K562 (cell line): ENCODE measurements at regions not wholly inside any gene's neighbourhood (a gene's known extent, or its start where the extent isn't known, plus 50 kb on each side); places are given as distances from the start of the nearest gene placed in this dataset.

ENCODE experiments used
- ATAC-seq: fragments of 200-7000 bp; cut with Tn5 transposase; 3 replicates; pipeline ENCODE4 v1.9.1; 2020; ENCODE audit warnings: moderate library complexity
- BruUV-seq: library from RNA; stranded (reverse); fragments of 400-500 nt; replicated peaks from 2 replicates; lab custom pipeline; 2021; lab: Mats Ljungman, UMichigan
- CTCF ChIA-PET: fragments of 300-600 bp; formaldehyde crosslinking; extraction: SDS; loops from one replicate; lab custom pipeline; 2021; ENCODE audit warnings: low intra/inter-chr PET ratio; lab: Yijun Ruan, JAX
- POLR2A ChIA-PET: fragments of 300-600, 350-650 bp; sonication (Branson Sonifier 250); formaldehyde crosslinking; extraction: SDS; loops from one replicate; lab custom pipeline; 2021; ENCODE audit warnings: antibody characterized with exemption, inconsistent platforms; lab: Yijun Ruan, JAX
- DNase-seq, 4 experiments: peaks; one replicate each; pipeline versions ENCODE4 v3.0.0 to v3.0.0-alpha.2; 2011 to 2018; ENCODE audit warnings: low spot score in 3 of 4, mixed read lengths in 3 of 4; ENCODE audit errors: extremely low read depth in 1 of 4
- FAIRE-seq: peaks from 2 replicates; lab custom pipeline; 2011; peaks lifted over from hg19 to GRCh38; lab: Jason Lieb, UNC
- H2AFZ ChIP-seq: 2 replicates; pipeline ENCODE4 v1.6.0; 2011; ENCODE audit warnings: low read depth, low read length, control low read depth, inconsistent platforms
- H3K27ac ChIP-seq: fragments of 200-600 bp; 3 replicates; pipeline ENCODE4 v1.8.0; 2011; ENCODE audit warnings: low read depth, mild to moderate bottlenecking, control low read depth, inconsistent platforms, low read length, moderate library complexity, mixed read lengths; ENCODE audit errors: extremely low read depth
- H3K27me3 ChIP-seq, 2 experiments: fragments of 300-600 bp in 1 of 2; 2 replicates in 1 of 2; 3 replicates in 1 of 2; pipeline versions ENCODE4 v1.6.0 to v1.8.0; 2011; ENCODE audit warnings: inconsistent platforms in 2 of 2, low read length in 2 of 2, mild to moderate bottlenecking in 1 of 2, mixed read lengths in 1 of 2, moderate library complexity in 1 of 2; ENCODE audit not compliant: control insufficient read depth in 2 of 2, insufficient read depth in 2 of 2
- H3K36me3 ChIP-seq: fragments of 300-600 bp; 3 replicates; pipeline ENCODE4 v1.8.0; 2011; ENCODE audit warnings: mild to moderate bottlenecking, low read length, inconsistent platforms; ENCODE audit not compliant: control insufficient read depth, insufficient read depth
- H3K4me1 ChIP-seq, 2 experiments: fragments of 200-600 bp in 1 of 2; replicated peaks in 1 of 2; 2 replicates in 1 of 2; 3 replicates in 1 of 2; pipeline versions ENCODE4 v1.5.1 to v1.8.0; 2011; ENCODE audit warnings: inconsistent platforms in 2 of 2, low read length in 2 of 2, mild to moderate bottlenecking in 1 of 2, mixed read lengths in 1 of 2, moderate library complexity in 1 of 2; ENCODE audit not compliant: control insufficient read depth in 2 of 2, insufficient read depth in 2 of 2
- H3K4me2 ChIP-seq: 2 replicates; pipeline ENCODE4 v1.6.1; 2011; ENCODE audit warnings: low read length, control low read depth, inconsistent platforms, mixed read lengths; ENCODE audit not compliant: insufficient read depth
- H3K4me3 ChIP-seq: fragments of 200-600 bp; sonication (generic), shearing (Covaris generic); 2 replicates; pipeline ENCODE4 v1.5.1; 2016; ENCODE audit warnings: control low read depth, inconsistent platforms
- H3K79me2 ChIP-seq: fragments of 200-600 bp; 3 replicates; pipeline ENCODE4 v1.8.0; 2011; ENCODE audit warnings: low read length, inconsistent platforms; ENCODE audit not compliant: control insufficient read depth, insufficient read depth
- H3K9ac ChIP-seq, 2 experiments: 2 replicates each; pipeline versions ENCODE4 v1.6.0 to v1.6.1; 2011; ENCODE audit warnings: low read depth in 2 of 2, low read length in 2 of 2, control low read depth in 1 of 2, inconsistent platforms in 1 of 2, mild to moderate bottlenecking in 1 of 2, mixed read lengths in 1 of 2; ENCODE audit not compliant: insufficient read depth in 1 of 2
- H3K9me1 ChIP-seq: one replicate; pipeline ENCODE4 v1.6.0; 2011; ENCODE audit warnings: inconsistent platforms, mild to moderate bottlenecking, low read length, moderate library complexity; ENCODE audit not compliant: control insufficient read depth, insufficient read depth
- H3K9me3 ChIP-seq: replicated peaks from 2 replicates; pipeline ENCODE4 v1.5.1; 2011; ENCODE audit warnings: low read depth, low read length, inconsistent platforms; ENCODE audit not compliant: control insufficient read depth, insufficient read depth
- H4K20me1 ChIP-seq: replicated peaks from 2 replicates; pipeline ENCODE4 v1.6.1; 2011; ENCODE audit warnings: low read length, inconsistent platforms, mixed read lengths; ENCODE audit not compliant: control insufficient read depth, insufficient read depth
- ILF3 ChIP-seq: fragments of 450-650 bp; IDR thresholded peaks from 2 replicates; pipeline ENCODE4 v1.6.1; 2018; ENCODE audit warnings: antibody characterized with exemption, mild to moderate bottlenecking, moderate library complexity, borderline replicate concordance
- ILK ChIP-seq: fragments of 450-650 bp; IDR thresholded peaks from 2 replicates; pipeline ENCODE4 v1.6.1; 2016; ENCODE audit warnings: missing genetic modification characterization, low read depth, mild to moderate bottlenecking, missing compliant biosample characterization, moderate library complexity, borderline replicate concordance
- MBD2 ChIP-seq: sonication (generic); IDR thresholded peaks from 2 replicates; pipeline ENCODE4 v1.6.1; 2016; ENCODE audit warnings: low read depth, borderline replicate concordance
- MCM7 ChIP-seq, 2 experiments: fragments of 450-650 bp; IDR thresholded peaks; 2 replicates each; pipeline ENCODE4 v1.6.1; 2016 to 2018
- NFIX ChIP-seq: fragments of 250-450 bp; sonication (Bioruptor Pico); IDR thresholded peaks from 2 replicates; pipeline ENCODE4 v1.4.0; 2020; ENCODE audit warnings: low read depth, mild to moderate bottlenecking, moderate library complexity
- PATZ1 ChIP-seq: fragments of 250-450 bp; sonication (Bioruptor Pico); IDR thresholded peaks from 2 replicates; pipeline ENCODE4 v1.5.0; 2020; ENCODE audit warnings: mild to moderate bottlenecking, borderline replicate concordance
- POLR2A ChIP-seq: fragments of 450-650 bp; conservative IDR thresholded peaks from 2 replicates; pipeline ENCODE4 v1.6.1; 2016
- RFX7 ChIP-seq: fragments of 250-450 bp; sonication (Bioruptor Pico); IDR thresholded peaks from 2 replicates; pipeline ENCODE4 v1.5.1; 2021; ENCODE audit warnings: mild to moderate bottlenecking
- SAFB ChIP-seq: fragments of 200-400 bp; formaldehyde crosslinking; IDR thresholded peaks from 2 replicates; pipeline ENCODE4 v1.6.1; 2017; ENCODE audit warnings: low read depth, low read length, borderline replicate concordance
- TFAM ChIP-seq: fragments of 250-450 bp; sonication (Bioruptor Pico); conservative IDR thresholded peaks from 2 replicates; pipeline ENCODE4 v1.5.0; 2021; ENCODE audit warnings: mild to moderate bottlenecking, moderate library complexity
- THRA ChIP-seq: fragments of 450-650 bp; IDR thresholded peaks from 2 replicates; pipeline ENCODE4 v1.6.1; 2017; ENCODE audit warnings: mild to moderate bottlenecking, moderate library complexity
- THRB ChIP-seq: fragments of 450-650 bp; formaldehyde crosslinking; conservative IDR thresholded peaks from 2 replicates; pipeline ENCODE4 v1.4.0; 2022; ENCODE audit warnings: mild to moderate bottlenecking, missing genetic modification characterization
- ZNF140 ChIP-seq: fragments of 250-450 bp; sonication (Bioruptor Pico); IDR thresholded peaks from 2 replicates; pipeline ENCODE4 v1.8.0; 2021; ENCODE audit warnings: moderate library complexity, mild to moderate bottlenecking, inconsistent platforms
- WGBS: fragments of 100-300 bp; shearing (Covaris generic); methylation state at CpG from one replicate; pipeline ENCODE4 v1.1.6; 2016; ENCODE audit warnings: low coverage, mixed read lengths; ENCODE audit not compliant: insufficient coverage; ENCODE audit errors: missing lambda C conversion rate; 5-methylcytosine and 5-hydroxymethylcytosine counted together
- in situ Hi-C: fragments of 300-500 bp; cut with MboI; formaldehyde crosslinking; loops from 4 replicates; pipeline ENCODE4 v1.15.0; 2018; ENCODE audit warnings: inconsistent platforms, mixed read lengths
- intact Hi-C: fragments of 100-400 bp; cut with micrococcal nuclease; formaldehyde crosslinking; loops from 2 replicates; pipeline ENCODE4 v1.14.2; 2022

GRCh38 chr2:167438206-167438605 lies 549.9 kb downstream of the XIRP2 start:
- ChIA-PET CTCF (no interaction called here), POLR2A (no interaction called here)
- H3K36me3 ChIP-seq = no peaks in the 10 kb centered on the region
- no peak overlapping the region for H2AFZ ChIP-seq
- no peak overlapping the region for H3K9ac ChIP-seq
- no peak overlapping the region for H3K4me3 ChIP-seq
- H3K9me3 ChIP-seq = peaks cover 1% of the 10 kb centered on the region; the same call in 1 of the 2 replicates
- no peak for FAIRE-seq
- no peak for DNase-seq
- H3K27me3 ChIP-seq = no peaks in the 10 kb centered on the region
- no peaks in the 10 kb centered on the region for H3K9me1 ChIP-seq
- TF ChIP-seq MCM7 (IDR thresholded peaks at IDR 0.05) (no peak), ZNF140 (CRISPR knock-in tag) (no peak), POLR2A (no peak)
- intact Hi-C loops (no loop called here), in situ Hi-C loops (no loop called here)
- H4K20me1 ChIP-seq = no peaks in the 10 kb centered on the region
- H3K4me2 ChIP-seq = no peak overlapping the region
- H3K27ac ChIP-seq = no peak overlapping the region
- WGBS = 0% methylated on average over 2 of the region's 2 CpGs
- ATAC-seq = no peak
- BruUV-seq = no TSS peak
- no peaks in the 10 kb centered on the region for H3K79me2 ChIP-seq
- H3K4me1 ChIP-seq = no peaks in the 10 kb centered on the region

- no peak overlapping the region for H3K4me3 ChIP-seq
- ATAC-seq = no peak
- H3K27ac ChIP-seq = no peak overlapping the region
- no peaks in the 10 kb centered on the region for H3K27me3 ChIP-seq
- DNase-seq = no peak
- no peaks in the 10 kb centered on the region for H3K9me3 ChIP-seq
- no peak for FAIRE-seq
- no peaks in the 10 kb centered on the region for H3K9me1 ChIP-seq
- H3K4me1 ChIP-seq = no peaks in the 10 kb centered on the region
- no peaks in the 10 kb centered on the region for H3K79me2 ChIP-seq
- 0% methylated on average over 2 of the region's 2 CpGs for WGBS
- in situ Hi-C loops (no loop called here), intact Hi-C loops (no loop called here)
- H4K20me1 ChIP-seq = no peaks in the 10 kb centered on the region
- no peaks in the 10 kb centered on the region for H3K36me3 ChIP-seq
- no peak overlapping the region for H3K9ac ChIP-seq
- H2AFZ ChIP-seq = no peak overlapping the region
- ChIA-PET POLR2A (no interaction called here), CTCF (no interaction called here)
- no TSS peak for BruUV-seq
- no peak overlapping the region for H3K4me2 ChIP-seq
- TF ChIP-seq THRB (CRISPR knock-in tag) = no peak
- TF ChIP-seq ILK (tag) = no peak
- TF ChIP-seq TFAM (CRISPR knock-in tag) = no peak
- no peak for TF ChIP-seq PATZ1
- TF ChIP-seq THRA = no peak
- TF ChIP-seq MBD2 = no peak
- TF ChIP-seq SAFB = no peak
- no peak for TF ChIP-seq NFIX (CRISPR knock-in tag)
- TF ChIP-seq ILF3 = no peak
- TF ChIP-seq RFX7 = no peak
Measured at GRCh38 chr2:167431949-167432348, 543.7 kb downstream of the XIRP2 start.
